IPS-20b (cell line): ENCODE measurements at regions not wholly inside any gene's neighbourhood (a gene's known extent, or its start where the extent isn't known, plus 50 kb on each side); places are given as distances from the start of the nearest gene placed in this dataset.

Experiments
- H3K27ac ChIP-seq: one replicate; pipeline ENCODE4 v1.5.1; 2013; ENCODE audit warnings: low read length
- H3K27me3 ChIP-seq: 2 replicates; pipeline ENCODE4 v1.6.1; 2013; ENCODE audit warnings: mild to moderate bottlenecking, low read length, inconsistent platforms; ENCODE audit not compliant: insufficient read depth
- H3K36me3 ChIP-seq: 2 replicates; pipeline ENCODE4 v1.6.1; 2013; ENCODE audit warnings: low read depth, mild to moderate bottlenecking, inconsistent platforms, low read length, moderate library complexity; ENCODE audit not compliant: insufficient read depth
- H3K4me1 ChIP-seq: 2 replicates; pipeline ENCODE4 v1.6.1; 2013; ENCODE audit warnings: mild to moderate bottlenecking, control low read depth, inconsistent platforms, low read length, moderate library complexity; ENCODE audit not compliant: insufficient read depth
- H3K4me3 ChIP-seq: 2 replicates; pipeline ENCODE4 v1.5.1; 2013; ENCODE audit warnings: mild to moderate bottlenecking, low read length, inconsistent platforms
- H3K9ac ChIP-seq: 2 replicates; pipeline ENCODE4 v1.6.1; 2013; ENCODE audit warnings: low read depth, mild to moderate bottlenecking, inconsistent platforms, low read length, moderate library complexity
- H3K9me3 ChIP-seq: 2 replicates; pipeline ENCODE4 v1.6.1; 2013; ENCODE audit warnings: mild to moderate bottlenecking, low read depth, low read length, inconsistent platforms; ENCODE audit not compliant: insufficient read depth

- peaks cover 4% of the 10 kb centered on the region; the same call in 1 of the 2 replicates for H3K9me3 ChIP-seq
- H3K27me3 ChIP-seq, result no peaks in the 10 kb centered on the region
- H3K36me3 ChIP-seq, result no peaks in the 10 kb centered on the region
- H3K9ac ChIP-seq, result no peak overlapping the region
- no peaks in the 10 kb centered on the region for H3K4me1 ChIP-seq
- H3K4me3 ChIP-seq, result no peak overlapping the region
- no peak overlapping the region for H3K27ac ChIP-seq
Observed at GRCh38 chr1:106727171-106727570, 329.3 kb upstream of the PRMT6 start.

DNA sequence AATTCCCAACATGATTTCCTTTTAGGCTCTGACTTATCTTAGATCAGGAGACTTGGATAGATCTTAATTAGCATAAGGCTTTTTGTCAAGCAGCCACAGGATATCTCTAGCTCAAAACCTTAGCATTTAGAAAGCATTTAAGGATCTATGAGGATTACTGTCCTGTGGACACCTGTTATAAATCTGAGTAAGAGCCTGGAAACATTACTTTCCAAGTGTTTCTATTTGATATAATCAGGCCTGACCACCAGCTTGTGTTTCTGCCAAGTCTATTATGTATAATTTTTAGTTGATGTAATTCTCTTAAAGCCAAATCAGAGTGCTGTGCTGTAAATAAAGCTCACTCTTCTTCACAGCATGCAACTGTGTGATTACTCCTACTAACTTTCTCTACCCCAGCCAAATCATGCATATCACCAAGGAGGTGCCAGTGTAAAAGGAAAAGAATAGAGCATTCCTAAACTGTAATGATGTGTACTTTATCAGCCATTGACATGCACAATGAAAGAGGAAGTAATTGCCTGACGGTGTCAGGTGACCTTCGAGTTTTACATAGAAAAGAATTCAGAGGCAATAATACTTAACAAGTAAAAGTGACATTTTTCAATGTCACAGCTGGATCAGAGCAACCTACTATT is 309.9 kb upstream of the PRMT6 start:
- no peaks in the 10 kb centered on the region for H3K9me3 ChIP-seq
- H3K9ac ChIP-seq, result no peak overlapping the region
- no peak overlapping the region for H3K27ac ChIP-seq
- H3K36me3 ChIP-seq, result no peaks in the 10 kb centered on the region
- H3K4me3 ChIP-seq, result peak overlapping the region; percentile 29; the same call in 1 of the 2 replicates
- no peaks in the 10 kb centered on the region for H3K27me3 ChIP-seq
- H3K4me1 ChIP-seq, result peaks cover 30% of the 10 kb centered on the region; the same call in 1 of the 2 replicates

DNA sequence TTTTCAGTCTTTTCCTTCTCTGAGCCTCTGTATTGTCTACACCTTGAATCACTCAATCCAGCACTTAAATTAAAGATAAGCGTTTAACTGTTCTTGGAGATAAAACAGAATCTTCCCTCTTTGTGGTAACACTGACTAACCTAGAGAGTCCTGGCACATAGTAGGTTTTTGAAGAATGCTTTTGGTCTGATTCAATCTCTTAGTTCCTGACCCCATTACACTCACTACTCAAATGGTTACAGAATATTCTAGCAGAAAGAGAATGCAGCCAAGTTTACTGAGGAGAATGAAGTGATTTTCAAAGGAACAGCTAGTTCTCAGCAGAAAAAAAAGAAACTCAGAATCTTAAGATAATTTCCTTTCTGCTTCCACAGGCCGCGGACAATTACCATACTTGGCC is 309.2 kb upstream of the PRMT6 start:
- peak overlapping the region; percentile 2 for H3K27ac ChIP-seq
- no peaks in the 10 kb centered on the region for H3K9me3 ChIP-seq
- no peaks in the 10 kb centered on the region for H3K27me3 ChIP-seq
- H3K9ac ChIP-seq, result no peak overlapping the region
- peaks cover 32% of the 10 kb centered on the region; the same call in 1 of the 2 replicates for H3K4me1 ChIP-seq
- H3K4me3 ChIP-seq, result peak overlapping the region; percentile 29; the same call in 1 of the 2 replicates
- no peaks in the 10 kb centered on the region for H3K36me3 ChIP-seq

DNA sequence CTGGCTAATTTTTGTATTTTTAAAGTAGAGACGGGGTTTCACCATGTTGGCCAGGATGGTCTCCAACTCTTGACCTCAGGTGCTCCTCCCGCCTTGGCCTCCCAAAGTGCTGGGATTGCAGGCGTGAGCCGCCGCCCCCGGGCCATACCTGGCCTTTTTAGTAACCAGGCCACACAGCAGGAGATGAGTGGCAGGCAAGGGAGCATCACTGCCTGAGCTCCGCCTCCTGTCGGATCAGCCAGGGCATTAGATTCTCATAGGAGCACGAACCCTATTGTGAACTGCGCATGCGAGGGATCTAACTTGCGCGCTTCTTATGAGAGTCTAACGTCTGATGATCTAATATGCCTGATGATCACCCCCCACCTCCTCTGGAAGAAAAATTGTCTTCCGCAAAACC is 308.7 kb upstream of the PRMT6 start:
- Histone ChIP-seq H3K4me1 (peaks cover 32% of the 10 kb centered on the region; the same call in 1 of the 2 replicates), H3K9me3 (no peaks in the 10 kb centered on the region), H3K36me3 (no peaks in the 10 kb centered on the region), H3K27me3 (no peaks in the 10 kb centered on the region), H3K27ac (peak overlapping the region; percentile 2), H3K9ac (no peak overlapping the region), H3K4me3 (no peak overlapping the region)

DNA sequence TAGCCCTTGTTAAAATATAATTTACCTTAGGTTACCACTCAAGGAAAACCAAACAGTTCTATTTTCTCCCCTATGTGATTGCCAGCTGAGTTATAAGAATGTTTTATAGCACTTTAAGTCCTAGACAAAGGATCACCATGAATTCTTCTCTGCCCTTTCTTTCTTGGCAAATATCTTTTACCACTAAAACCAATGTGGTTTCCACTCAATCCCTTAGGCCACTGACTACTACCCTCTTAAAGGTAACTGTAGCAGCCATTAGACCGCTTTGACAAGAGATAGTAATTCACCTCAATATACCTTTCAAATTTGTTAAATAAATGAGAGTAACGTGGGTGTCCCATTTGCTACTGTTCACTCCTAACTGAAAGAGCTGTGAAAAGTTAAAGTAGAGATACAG is 307.9 kb upstream of the PRMT6 start:
- Histone ChIP-seq H3K36me3 (no peaks in the 10 kb centered on the region), H3K27ac (no peak overlapping the region), H3K9ac (no peak overlapping the region), H3K4me1 (peaks cover 32% of the 10 kb centered on the region; the same call in 1 of the 2 replicates), H3K9me3 (no peaks in the 10 kb centered on the region), H3K4me3 (no peak overlapping the region), H3K27me3 (no peaks in the 10 kb centered on the region)

GRCh38 chr1:106749491-106749890 is 307.0 kb upstream of the PRMT6 start:
- Histone ChIP-seq H3K27ac (no peak overlapping the region), H3K4me3 (no peak overlapping the region), H3K4me1 (peaks cover 32% of the 10 kb centered on the region; the same call in 1 of the 2 replicates), H3K9ac (no peak overlapping the region), H3K36me3 (no peaks in the 10 kb centered on the region), H3K27me3 (no peaks in the 10 kb centered on the region), H3K9me3 (no peaks in the 10 kb centered on the region)

- Histone ChIP-seq H3K27ac (no peak overlapping the region), H3K4me3 (no peak overlapping the region), H3K9ac (no peak overlapping the region), H3K36me3 (no peaks in the 10 kb centered on the region), H3K27me3 (no peaks in the 10 kb centered on the region), H3K4me1 (peaks cover 32% of the 10 kb centered on the region; the same call in 1 of the 2 replicates), H3K9me3 (no peaks in the 10 kb centered on the region)
Observed at GRCh38 chr1:106749906-106750305, 306.6 kb upstream of the PRMT6 start.

- Histone ChIP-seq H3K4me3 (peak overlapping the region; percentile 3; the same call in 1 of the 2 replicates), H3K4me1 (peaks cover 25% of the 10 kb centered on the region; the same call in 1 of the 2 replicates), H3K9me3 (no peaks in the 10 kb centered on the region), H3K27ac (no peak overlapping the region), H3K36me3 (no peaks in the 10 kb centered on the region), H3K9ac (no peak overlapping the region), H3K27me3 (no peaks in the 10 kb centered on the region)
Observed at GRCh38 chr1:106751002-106751401, 305.5 kb upstream of the PRMT6 start.

- Histone ChIP-seq H3K27ac (no peak overlapping the region), H3K36me3 (no peaks in the 10 kb centered on the region), H3K9ac (no peak overlapping the region), H3K27me3 (no peaks in the 10 kb centered on the region), H3K4me3 (no peak overlapping the region), H3K9me3 (no peaks in the 10 kb centered on the region), H3K4me1 (peaks cover 16% of the 10 kb centered on the region; the same call in 1 of the 2 replicates)
Observed at GRCh38 chr1:106753066-106753465, 303.4 kb upstream of the PRMT6 start.

GRCh38 chr1:106754957-106755356 is 301.5 kb upstream of the PRMT6 start:
- Histone ChIP-seq H3K9me3 (no peaks in the 10 kb centered on the region), H3K27ac (no peak overlapping the region), H3K27me3 (no peaks in the 10 kb centered on the region)

GRCh38 chr1:106755682-106756406 is 300.6 kb upstream of the PRMT6 start:
- no peak overlapping the region for H3K4me3 ChIP-seq
- H3K36me3 ChIP-seq, result no peaks in the 10 kb centered on the region
- no peaks in the 10 kb centered on the region for H3K9me3 ChIP-seq
- H3K27me3 ChIP-seq, result no peaks in the 10 kb centered on the region
- peaks cover 9% of the 10 kb centered on the region; the same call in 1 of the 2 replicates for H3K4me1 ChIP-seq
- no peak overlapping the region for H3K9ac ChIP-seq
- H3K27ac ChIP-seq, result no peak overlapping the region

More at GRCh38 chr1:106754957-106755356, 301.5 kb upstream of the PRMT6 start:
- no peak overlapping the region for H3K9ac ChIP-seq
- no peaks in the 10 kb centered on the region for H3K36me3 ChIP-seq
- peaks cover 16% of the 10 kb centered on the region; the same call in 1 of the 2 replicates for H3K4me1 ChIP-seq
- no peak overlapping the region for H3K4me3 ChIP-seq

DNA sequence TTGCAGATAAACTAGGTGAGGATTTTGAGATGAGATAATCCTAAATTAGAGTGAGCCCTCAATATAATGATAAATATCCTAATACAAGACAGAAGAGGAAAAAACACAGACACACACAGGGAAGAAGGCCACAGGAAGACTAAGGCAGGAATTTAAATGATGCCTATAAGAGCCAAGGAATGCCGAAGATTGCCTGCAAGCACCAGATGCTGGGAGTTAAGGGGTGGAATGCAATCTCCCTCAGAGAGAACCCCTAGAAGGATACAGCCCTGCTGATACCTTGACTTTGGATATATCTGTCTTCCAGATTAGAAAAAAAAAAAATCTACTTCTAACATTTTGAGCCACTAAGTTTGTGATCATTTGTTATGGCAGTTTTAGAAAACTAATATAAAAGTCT is 299.7 kb upstream of the PRMT6 start:
- H3K4me1 ChIP-seq, result no peaks in the 10 kb centered on the region; the same call in 1 of the 2 replicates
- H3K9me3 ChIP-seq, result no peaks in the 10 kb centered on the region
- no peak overlapping the region for H3K9ac ChIP-seq
- H3K4me3 ChIP-seq, result no peak overlapping the region
- no peaks in the 10 kb centered on the region for H3K27me3 ChIP-seq
- H3K27ac ChIP-seq, result no peak overlapping the region
- H3K36me3 ChIP-seq, result no peaks in the 10 kb centered on the region
